Lower leg skin (tissue), 4 donors: ENCODE measurements at regions not wholly inside any gene's neighbourhood (a gene's known extent, or its start where the extent isn't known, plus 50 kb on each side); places are given as distances from the start of the nearest gene placed in this dataset.

Source experiments
- DNase-seq, 2 donors: peaks; one replicate each; pipeline ENCODE4 v3.0.0-alpha.2; 2019; ENCODE audit warnings: low spot score in 2 of 2
- H3K4me3 ChIP-seq: fragments of 200-600 bp; sonication (generic); 2 replicates; pipeline ENCODE4 v1.5.1; 2017; ENCODE audit warnings: mild to moderate bottlenecking, low read depth; ENCODE audit not compliant: poor library complexity, severe bottlenecking
- POLR2A ChIP-seq, 2 donors: fragments of 450-650 bp; IDR thresholded peaks; one replicate each; pipeline ENCODE4 v1.6.1; 2016 to 2017; ENCODE audit warnings: antibody characterized with exemption in 2 of 2, mild to moderate bottlenecking in 1 of 2, moderate library complexity in 1 of 2
- WGBS, 2 donors: methylation state at CpG; one replicate each; pipeline ENCODE4 v1.1.5; 2018; 5-methylcytosine and 5-hydroxymethylcytosine counted together
- intact Hi-C: fragments of 100-400 bp; cut with DNase I; formaldehyde crosslinking; loops from one replicate; pipeline ENCODE4 v1.15.0; 2023; ENCODE audit warnings: low total_unique reads
- TF ChIP-seq, protein P1 (sequence below), 3 donors: fragments of 450-650 bp; IDR thresholded peaks; one replicate each; pipeline ENCODE4 v1.5.1; 2016; ENCODE audit warnings: antibody characterized with exemption in 3 of 3, mild to moderate bottlenecking in 3 of 3, moderate library complexity in 2 of 3

DNA sequence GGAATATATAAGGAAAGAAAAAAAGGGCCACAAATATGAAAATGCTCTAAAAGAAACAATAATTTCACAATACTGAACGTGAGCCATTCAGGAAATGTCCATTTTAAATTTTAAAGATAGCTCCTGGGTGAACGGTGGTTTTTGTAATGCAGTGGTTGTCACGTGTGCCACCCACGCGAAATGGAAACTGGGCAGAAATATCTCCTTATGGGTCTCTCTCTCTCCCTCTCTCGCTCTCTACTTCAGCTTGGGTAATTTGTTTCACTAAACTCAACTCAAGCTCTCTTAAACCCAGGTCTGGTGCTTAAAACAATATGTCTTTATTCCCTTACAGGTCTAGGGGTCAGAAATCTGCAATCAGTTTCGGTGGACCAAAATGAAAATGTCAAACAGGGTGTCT is 150.8 kb downstream of the OR2B2 start:
- intact Hi-C loops = no loop called here
- no peak for TF ChIP-seq POLR2A (IDR thresholded peaks at IDR 0.05)
- TF ChIP-seq, protein P1, sequence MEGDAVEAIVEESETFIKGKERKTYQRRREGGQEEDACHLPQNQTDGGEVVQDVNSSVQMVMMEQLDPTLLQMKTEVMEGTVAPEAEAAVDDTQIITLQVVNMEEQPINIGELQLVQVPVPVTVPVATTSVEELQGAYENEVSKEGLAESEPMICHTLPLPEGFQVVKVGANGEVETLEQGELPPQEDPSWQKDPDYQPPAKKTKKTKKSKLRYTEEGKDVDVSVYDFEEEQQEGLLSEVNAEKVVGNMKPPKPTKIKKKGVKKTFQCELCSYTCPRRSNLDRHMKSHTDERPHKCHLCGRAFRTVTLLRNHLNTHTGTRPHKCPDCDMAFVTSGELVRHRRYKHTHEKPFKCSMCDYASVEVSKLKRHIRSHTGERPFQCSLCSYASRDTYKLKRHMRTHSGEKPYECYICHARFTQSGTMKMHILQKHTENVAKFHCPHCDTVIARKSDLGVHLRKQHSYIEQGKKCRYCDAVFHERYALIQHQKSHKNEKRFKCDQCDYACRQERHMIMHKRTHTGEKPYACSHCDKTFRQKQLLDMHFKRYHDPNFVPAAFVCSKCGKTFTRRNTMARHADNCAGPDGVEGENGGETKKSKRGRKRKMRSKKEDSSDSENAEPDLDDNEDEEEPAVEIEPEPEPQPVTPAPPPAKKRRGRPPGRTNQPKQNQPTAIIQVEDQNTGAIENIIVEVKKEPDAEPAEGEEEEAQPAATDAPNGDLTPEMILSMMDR (IDR thresholded peaks at IDR 0.05) = no peak
- 59 to 61% methylated on average over 7 of the region's 7 CpGs for WGBS, 2 donors
- DNase-seq = no peak
- no peak overlapping the region for H3K4me3 ChIP-seq

DNA sequence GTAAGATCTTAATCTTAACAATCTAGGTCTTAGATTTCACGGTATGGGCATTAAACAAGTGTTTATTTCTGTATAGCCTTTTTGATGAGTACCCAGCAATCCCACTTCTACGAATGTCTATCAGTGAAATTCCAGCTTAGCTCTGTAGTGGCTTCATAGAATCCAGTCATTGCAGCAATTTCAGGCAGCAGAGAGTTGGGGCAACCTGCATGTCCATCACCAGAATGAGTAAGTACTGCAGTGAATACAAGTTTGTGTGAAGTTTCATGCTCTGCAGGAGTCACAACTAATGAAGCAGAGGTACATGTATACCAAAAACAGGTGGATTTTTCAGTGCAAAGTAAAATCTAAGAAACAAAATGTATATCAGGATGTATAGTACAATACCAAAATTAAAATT is 151.7 kb downstream of the OR2B2 start:
- no peak overlapping the region for H3K4me3 ChIP-seq
- intact Hi-C loops = no loop called here
- DNase-seq = no peak
- TF ChIP-seq, protein P1 (IDR thresholded peaks at IDR 0.05) = no peak
- no peak for TF ChIP-seq POLR2A (IDR thresholded peaks at IDR 0.05)
- 72 to 77% methylated on average over 2 of the region's 2 CpGs for WGBS, 2 donors

DNA sequence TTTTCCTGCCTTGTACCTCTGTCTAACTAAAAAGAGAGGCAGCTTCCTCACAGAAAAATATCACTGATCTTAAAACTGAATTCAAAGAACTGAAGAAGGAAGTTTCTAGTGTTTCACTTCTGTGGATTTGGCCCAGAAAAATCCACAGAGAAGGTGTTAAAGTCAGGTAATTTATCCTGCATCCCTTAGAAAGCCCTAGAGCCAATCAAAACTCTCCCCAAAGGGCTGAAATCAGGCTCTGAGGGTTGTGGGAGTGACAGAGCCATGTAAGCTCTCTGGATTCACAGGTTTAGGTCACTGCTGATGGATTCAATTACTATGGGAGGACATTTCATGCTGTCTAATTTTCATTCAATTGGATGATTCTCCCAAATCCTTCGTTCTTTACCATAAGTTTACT is 152.3 kb downstream of the OR2B2 start:
- DNase-seq = no peak
- no peak for TF ChIP-seq POLR2A (IDR thresholded peaks at IDR 0.05)
- TF ChIP-seq, protein P1 (IDR thresholded peaks at IDR 0.05) = no peak
- 75 to 80% methylated on average over 1 of the region's 1 CpG for WGBS, 2 donors
- H3K4me3 ChIP-seq = no peak overlapping the region
- intact Hi-C loops = no loop called here

- H3K4me3 ChIP-seq = no peak overlapping the region
- TF ChIP-seq, protein P1 (IDR thresholded peaks at IDR 0.05) = no peak
- TF ChIP-seq POLR2A (IDR thresholded peaks at IDR 0.05) = no peak
- 86 to 88% methylated on average over 10 of the region's 10 CpGs for WGBS, 2 donors
- intact Hi-C loops = no loop called here
- no peak for DNase-seq
Measured at GRCh38 chr6:27758491-27758890, 153.7 kb downstream of the OR2B2 start.

DNA sequence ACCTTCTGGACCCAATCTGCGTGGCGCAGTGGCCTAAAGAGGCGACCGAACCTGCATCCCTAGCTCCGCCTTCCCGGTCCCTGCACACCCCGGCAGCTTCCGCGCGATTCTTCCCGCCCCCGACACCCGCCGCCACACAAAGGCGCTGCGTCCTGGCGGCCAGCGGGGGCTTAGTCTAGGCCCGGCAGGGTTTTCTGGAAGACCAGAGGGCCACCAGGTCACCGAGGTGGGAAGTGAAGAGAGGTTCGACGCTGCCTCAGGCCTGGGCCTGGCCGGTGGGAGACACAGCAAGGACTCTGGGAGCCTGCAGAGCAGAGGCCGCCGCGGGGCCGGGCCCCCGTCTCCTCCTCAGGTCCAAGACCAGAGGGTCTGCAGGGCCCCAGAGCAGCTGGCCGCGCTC is 154.9 kb downstream of the OR2B2 start:
- intact Hi-C loops = no loop called here
- TF ChIP-seq, protein P1 (IDR thresholded peaks at IDR 0.05) = no peak
- no peak for TF ChIP-seq POLR2A (IDR thresholded peaks at IDR 0.05)
- DNase-seq = no peak
- WGBS, 2 donors = 6 to 7% methylated on average over 17 to 24 of the region's 30 CpGs
- H3K4me3 ChIP-seq = no peak overlapping the region

- DNase-seq = no peak
- WGBS, 2 donors = 73 to 76% methylated on average over 4 of the region's 4 CpGs
- intact Hi-C loops = no loop called here
- TF ChIP-seq, protein P1 (IDR thresholded peaks at IDR 0.05) = no peak
- TF ChIP-seq POLR2A (IDR thresholded peaks at IDR 0.05) = no peak
- no peak overlapping the region for H3K4me3 ChIP-seq
Measured at GRCh38 chr6:27755768-27756167, 156.4 kb downstream of the OR2B2 start.
